ENCODE measurements at regions not wholly inside any gene's neighbourhood (a gene's known extent, or its start where the extent isn't known, plus 50 kb on each side); places are given as distances from the start of the nearest gene placed in this dataset.
A peak's percentile ranks its signal among the peaks of the same experiment; 100 is the strongest.

GRCh38 chr2:236968101-236968879 lies 117.4 kb upstream of the COPS8 start:
- no peaks in the 10 kb centered on the region for H3K27me3 ChIP-seq (ENCODE audit: control insufficient read depth, insufficient read depth, low read length)
- WGBS (ENCODE audit: insufficient coverage, low lambda C conversion rate): no CpG with 5 or more reads among the region's 10 CpGs
- H3K9me3 ChIP-seq (ENCODE audit: control insufficient read depth, low read depth, low read length): no peaks in the 10 kb centered on the region
- peak overlapping the region; percentile 93 for H3K27ac ChIP-seq (ENCODE audit: low read length)
- peak; percentile 94 to 98 for DNase-seq
- peak overlapping the region; percentile 27 for H3K4me3 ChIP-seq (ENCODE audit: low read length)
- peaks cover 54% of the 10 kb centered on the region for H3K4me1 ChIP-seq (ENCODE audit: control insufficient read depth, insufficient read depth, low read length)
- H3K36me3 ChIP-seq (ENCODE audit: control insufficient read depth, insufficient read depth, low read length): no peaks in the 10 kb centered on the region

- Histone ChIP-seq H3K4me1 (ENCODE audit: control insufficient read depth, insufficient read depth, low read length) (peaks cover 61% of the 10 kb centered on the region), H3K27ac (ENCODE audit: low read length) (peak overlapping the region; percentile 93), H3K36me3 (ENCODE audit: control insufficient read depth, insufficient read depth, low read length) (no peaks in the 10 kb centered on the region), H3K4me3 (ENCODE audit: low read length) (peak overlapping the region; percentile 27), H3K9me3 (ENCODE audit: control insufficient read depth, low read depth, low read length) (no peaks in the 10 kb centered on the region), H3K27me3 (ENCODE audit: control insufficient read depth, insufficient read depth, low read length) (no peaks in the 10 kb centered on the region)
- no CpG with 5 or more reads among the region's 10 CpGs for WGBS (ENCODE audit: insufficient coverage, low lambda C conversion rate)
- peak; percentile 46 to 55 for DNase-seq
Measured at GRCh38 chr2:236968880-236969534, 116.7 kb upstream of the COPS8 start.

GRCh38 chr2:236969767-236970655 lies 115.7 kb upstream of the COPS8 start:
- peak in 1 of 2 donors; percentile 17 for DNase-seq
- Histone ChIP-seq H3K4me3 (ENCODE audit: low read length) (no peak overlapping the region), H3K9me3 (ENCODE audit: control insufficient read depth, low read depth, low read length) (no peaks in the 10 kb centered on the region), H3K36me3 (ENCODE audit: control insufficient read depth, insufficient read depth, low read length) (no peaks in the 10 kb centered on the region), H3K27ac (ENCODE audit: low read length) (peak overlapping the region; percentile 93), H3K27me3 (ENCODE audit: control insufficient read depth, insufficient read depth, low read length) (no peaks in the 10 kb centered on the region), H3K4me1 (ENCODE audit: control insufficient read depth, insufficient read depth, low read length) (peaks cover 65% of the 10 kb centered on the region)
- no CpG with 5 or more reads among the region's 17 CpGs for WGBS (ENCODE audit: insufficient coverage, low lambda C conversion rate)

- H3K4me1 ChIP-seq (ENCODE audit: control insufficient read depth, insufficient read depth, low read length): peaks cover 65% of the 10 kb centered on the region
Measured at GRCh38 chr2:236970656-236971010, 115.1 kb upstream of the COPS8 start.

GRCh38 chr2:236971131-236971821 lies 114.4 kb upstream of the COPS8 start:
- H3K27me3 ChIP-seq (ENCODE audit: control insufficient read depth, insufficient read depth, low read length): no peaks in the 10 kb centered on the region
- peaks cover 68% of the 10 kb centered on the region for H3K4me1 ChIP-seq (ENCODE audit: control insufficient read depth, insufficient read depth, low read length)
- no peak overlapping the region for H3K4me3 ChIP-seq (ENCODE audit: low read length)
- no CpG with 5 or more reads among the region's 15 CpGs for WGBS (ENCODE audit: insufficient coverage, low lambda C conversion rate)
- peak overlapping the region; percentile 4 for H3K27ac ChIP-seq (ENCODE audit: low read length)
- H3K9me3 ChIP-seq (ENCODE audit: control insufficient read depth, low read depth, low read length): no peaks in the 10 kb centered on the region
- no peaks in the 10 kb centered on the region for H3K36me3 ChIP-seq (ENCODE audit: control insufficient read depth, insufficient read depth, low read length)
- DNase-seq: peak in 1 of 2 donors; percentile 26

More at GRCh38 chr2:236970656-236971010, 115.1 kb upstream of the COPS8 start:
- peak overlapping the region; percentile 93 for H3K27ac ChIP-seq (ENCODE audit: low read length)
- no peaks in the 10 kb centered on the region for H3K9me3 ChIP-seq (ENCODE audit: control insufficient read depth, low read depth, low read length)
- WGBS (ENCODE audit: insufficient coverage, low lambda C conversion rate): no CpG with 5 or more reads among the region's 3 CpGs
- no peaks in the 10 kb centered on the region for H3K36me3 ChIP-seq (ENCODE audit: control insufficient read depth, insufficient read depth, low read length)
- H3K27me3 ChIP-seq (ENCODE audit: control insufficient read depth, insufficient read depth, low read length): no peaks in the 10 kb centered on the region
- no peak overlapping the region for H3K4me3 ChIP-seq (ENCODE audit: low read length)
- no peak for DNase-seq

- no peaks in the 10 kb centered on the region for H3K9me3 ChIP-seq (ENCODE audit: control insufficient read depth, low read depth, low read length)
- peak overlapping the region; percentile 96 for H3K27ac ChIP-seq (ENCODE audit: low read length)
- no peaks in the 10 kb centered on the region for H3K36me3 ChIP-seq (ENCODE audit: control insufficient read depth, insufficient read depth, low read length)
- DNase-seq: no peak
- no CpG with 5 or more reads among the region's 20 CpGs for WGBS (ENCODE audit: insufficient coverage, low lambda C conversion rate)
- H3K4me3 ChIP-seq (ENCODE audit: low read length): no peak overlapping the region
- no peaks in the 10 kb centered on the region for H3K27me3 ChIP-seq (ENCODE audit: control insufficient read depth, insufficient read depth, low read length)
- peaks cover 74% of the 10 kb centered on the region for H3K4me1 ChIP-seq (ENCODE audit: control insufficient read depth, insufficient read depth, low read length)
Measured at GRCh38 chr2:236971919-236972381, 113.7 kb upstream of the COPS8 start.

- peak overlapping the region; percentile 96 for H3K27ac ChIP-seq (ENCODE audit: low read length)
- peaks cover 74% of the 10 kb centered on the region for H3K4me1 ChIP-seq (ENCODE audit: control insufficient read depth, insufficient read depth, low read length)
Measured at GRCh38 chr2:236972491-236973342, 113.0 kb upstream of the COPS8 start.

GRCh38 chr2:236973343-236973980 lies 112.2 kb upstream of the COPS8 start:
- Histone ChIP-seq H3K36me3 (ENCODE audit: control insufficient read depth, insufficient read depth, low read length) (no peaks in the 10 kb centered on the region), H3K4me3 (ENCODE audit: low read length) (no peak overlapping the region), H3K27ac (ENCODE audit: low read length) (peak overlapping the region; percentile 96), H3K4me1 (ENCODE audit: control insufficient read depth, insufficient read depth, low read length) (peaks cover 72% of the 10 kb centered on the region), H3K9me3 (ENCODE audit: control insufficient read depth, low read depth, low read length) (no peaks in the 10 kb centered on the region), H3K27me3 (ENCODE audit: control insufficient read depth, insufficient read depth, low read length) (no peaks in the 10 kb centered on the region)
- no peak for DNase-seq
- 100% methylated on average over 1 of the region's 7 CpGs for whole genome bisulfite sequencing (ENCODE audit: insufficient coverage, low lambda C conversion rate)

More at GRCh38 chr2:236972491-236973342, 113.0 kb upstream of the COPS8 start:
- Histone ChIP-seq H3K4me3 (ENCODE audit: low read length) (no peak overlapping the region), H3K27me3 (ENCODE audit: control insufficient read depth, insufficient read depth, low read length) (no peaks in the 10 kb centered on the region), H3K9me3 (ENCODE audit: control insufficient read depth, low read depth, low read length) (no peaks in the 10 kb centered on the region), H3K36me3 (ENCODE audit: control insufficient read depth, insufficient read depth, low read length) (no peaks in the 10 kb centered on the region)
- WGBS (ENCODE audit: insufficient coverage, low lambda C conversion rate): no CpG with 5 or more reads among the region's 11 CpGs
- DNase-seq: peak; percentile 95 to 98

GRCh38 chr2:236974148-236974547 lies 111.5 kb upstream of the COPS8 start:
- no peaks in the 10 kb centered on the region for H3K27me3 ChIP-seq (ENCODE audit: control insufficient read depth, insufficient read depth, low read length)
- DNase-seq: no peak
- peak overlapping the region; percentile 96 for H3K27ac ChIP-seq (ENCODE audit: low read length)
- H3K36me3 ChIP-seq (ENCODE audit: control insufficient read depth, insufficient read depth, low read length): no peaks in the 10 kb centered on the region
- H3K9me3 ChIP-seq (ENCODE audit: control insufficient read depth, low read depth, low read length): no peaks in the 10 kb centered on the region
- peaks cover 65% of the 10 kb centered on the region for H3K4me1 ChIP-seq (ENCODE audit: control insufficient read depth, insufficient read depth, low read length)
- H3K4me3 ChIP-seq (ENCODE audit: low read length): no peak overlapping the region
